ENCODE measurements at regions not wholly inside any gene's neighbourhood (a gene's known extent, or its start where the extent isn't known, plus 50 kb on each side); places are given as distances from the start of the nearest gene placed in this dataset.

DNA sequence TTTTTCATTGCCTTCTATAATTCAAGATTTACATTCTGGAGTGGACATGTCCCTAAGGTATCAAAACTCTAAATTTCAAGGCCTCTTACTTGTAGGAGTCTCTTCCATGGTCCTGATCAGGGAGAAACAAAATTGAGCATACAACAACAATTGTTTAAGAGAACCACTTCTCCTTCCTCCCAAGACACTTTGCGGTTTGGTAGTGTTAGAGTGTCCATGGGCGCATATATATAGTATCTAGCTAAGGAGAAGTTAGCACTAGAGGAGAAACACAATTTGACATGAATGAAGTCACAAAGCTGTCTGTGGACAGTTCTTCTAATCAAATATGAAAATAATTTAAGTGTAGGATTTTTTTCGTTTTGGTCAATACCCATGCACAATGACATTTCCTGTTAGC is 349.1 kb upstream of the MAP2 start:
- H3K4me1 ChIP-seq, result no peaks in the 10 kb centered on the region
- H3K9me3 ChIP-seq, result no peaks in the 10 kb centered on the region
- H3K27ac ChIP-seq, result no peak overlapping the region
- DNase-seq (no peak), ATAC-seq (no peak)
- no peaks in the 10 kb centered on the region for H3K27me3 ChIP-seq
- H3K36me3 ChIP-seq, result no peaks in the 10 kb centered on the region
- H3K4me3 ChIP-seq, result no peak overlapping the region
- TF ChIP-seq CTCF (IDR thresholded peaks at IDR 0.05), result no peak
- intact Hi-C loops (cut with DNase I), result no loop called here

DNA sequence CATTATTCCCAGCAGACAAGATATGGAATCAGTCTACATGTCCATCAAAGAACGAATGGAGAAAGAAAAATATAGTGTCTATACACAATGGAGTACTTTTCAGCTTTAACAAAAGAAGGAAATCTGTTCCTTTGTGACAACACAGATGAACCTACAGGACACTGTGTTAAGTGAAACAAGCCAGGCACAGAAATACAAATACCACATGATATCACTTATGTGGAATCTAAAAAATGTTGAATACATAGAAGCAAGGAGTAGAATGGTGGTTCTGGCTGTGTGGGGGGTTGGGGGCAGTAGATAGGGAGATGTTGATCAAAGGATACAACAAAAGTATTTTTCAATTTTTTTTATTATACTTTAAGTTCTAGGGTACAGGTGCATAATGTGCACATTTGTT is 347.7 kb upstream of the MAP2 start:
- no peak overlapping the region for H3K4me3 ChIP-seq
- no peaks in the 10 kb centered on the region for H3K27me3 ChIP-seq
- no peaks in the 10 kb centered on the region for H3K4me1 ChIP-seq
- DNase-seq, result no peak
- no peaks in the 10 kb centered on the region for H3K9me3 ChIP-seq
- intact Hi-C loops (cut with DNase I), result no loop called here
- H3K27ac ChIP-seq, result no peak overlapping the region
- no peaks in the 10 kb centered on the region for H3K36me3 ChIP-seq
- TF ChIP-seq CTCF (IDR thresholded peaks at IDR 0.05), result no peak
- no peak for ATAC-seq

GRCh38 chr2:209086761-209087160 is 337.1 kb upstream of the MAP2 start:
- TF ChIP-seq CTCF (IDR thresholded peaks at IDR 0.05), result no peak
- Histone ChIP-seq H3K27ac (no peak overlapping the region), H3K27me3 (no peaks in the 10 kb centered on the region), H3K36me3 (no peaks in the 10 kb centered on the region), H3K4me1 (no peaks in the 10 kb centered on the region), H3K9me3 (no peaks in the 10 kb centered on the region), H3K4me3 (no peak overlapping the region)
- DNase-seq (no peak), ATAC-seq (no peak)
- intact Hi-C loops (cut with DNase I), result no loop called here

GRCh38 chr2:209091056-209091455 is 332.8 kb upstream of the MAP2 start:
- no peak for TF ChIP-seq CTCF (IDR thresholded peaks at IDR 0.05)
- H3K36me3 ChIP-seq, result no peaks in the 10 kb centered on the region
- H3K9me3 ChIP-seq, result no peaks in the 10 kb centered on the region
- ATAC-seq, result no peak
- DNase-seq, result no peak
- H3K4me3 ChIP-seq, result no peak overlapping the region
- no peak overlapping the region for H3K27ac ChIP-seq
- H3K4me1 ChIP-seq, result no peaks in the 10 kb centered on the region
- intact Hi-C loops (cut with DNase I), result no loop called here
- no peaks in the 10 kb centered on the region for H3K27me3 ChIP-seq

DNA sequence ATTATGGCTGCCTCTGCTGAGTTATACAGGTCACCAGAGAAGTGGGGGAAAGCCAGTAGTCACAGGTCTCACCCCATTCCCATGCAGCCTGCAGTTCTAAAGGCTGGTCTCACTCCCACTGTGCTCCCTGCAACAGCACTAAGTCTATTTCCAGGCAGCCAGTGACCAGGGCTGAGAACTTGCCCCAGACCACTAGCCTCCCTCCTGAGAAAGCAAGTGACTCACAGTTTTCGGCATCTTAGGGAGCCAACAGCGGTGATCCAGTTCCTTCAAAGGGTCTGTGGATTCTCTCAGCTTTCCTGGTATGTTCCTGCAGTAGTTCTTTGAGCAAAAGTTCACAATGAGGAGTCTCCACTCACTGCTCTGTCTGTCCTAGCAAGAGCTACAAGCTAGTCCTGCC is 329.6 kb upstream of the MAP2 start:
- Histone ChIP-seq H3K27ac (no peak overlapping the region), H3K27me3 (no peaks in the 10 kb centered on the region), H3K36me3 (no peaks in the 10 kb centered on the region), H3K9me3 (no peaks in the 10 kb centered on the region), H3K4me1 (no peaks in the 10 kb centered on the region), H3K4me3 (no peak overlapping the region)
- TF ChIP-seq CTCF (IDR thresholded peaks at IDR 0.05), result no peak
- no peak for DNase-seq
- intact Hi-C loops (cut with DNase I), result no loop called here
- ATAC-seq, result no peak

- no peak for TF ChIP-seq CTCF (IDR thresholded peaks at IDR 0.05)
- ATAC-seq (no peak), DNase-seq (no peak)
- Histone ChIP-seq H3K9me3 (no peaks in the 10 kb centered on the region), H3K27ac (no peak overlapping the region), H3K36me3 (no peaks in the 10 kb centered on the region), H3K4me3 (no peak overlapping the region), H3K4me1 (no peaks in the 10 kb centered on the region), H3K27me3 (no peaks in the 10 kb centered on the region)
- intact Hi-C loops (cut with DNase I), result no loop called here
These were observed 328.4 kb upstream of the MAP2 start for GRCh38 chr2:209095432-209095831.
